ENCODE measurements at regions not wholly inside any gene's neighbourhood (a gene's known extent, or its start where the extent isn't known, plus 50 kb on each side); places are given as distances from the start of the nearest gene placed in this dataset.

- TF ChIP-seq CTCF (IDR thresholded peaks at IDR 0.05) (no peak), POLR2A (IDR thresholded peaks at IDR 0.05) (no peak)
Measured at GRCh38 chr6:21447987-21448386, 145.6 kb upstream of the SOX4 start.

Data from body of pancreas (tissue), 4 donors.